ENCODE measurements at regions not wholly inside any gene's neighbourhood (a gene's known extent, or its start where the extent isn't known, plus 50 kb on each side); places are given as distances from the start of the nearest gene placed in this dataset.

DNA sequence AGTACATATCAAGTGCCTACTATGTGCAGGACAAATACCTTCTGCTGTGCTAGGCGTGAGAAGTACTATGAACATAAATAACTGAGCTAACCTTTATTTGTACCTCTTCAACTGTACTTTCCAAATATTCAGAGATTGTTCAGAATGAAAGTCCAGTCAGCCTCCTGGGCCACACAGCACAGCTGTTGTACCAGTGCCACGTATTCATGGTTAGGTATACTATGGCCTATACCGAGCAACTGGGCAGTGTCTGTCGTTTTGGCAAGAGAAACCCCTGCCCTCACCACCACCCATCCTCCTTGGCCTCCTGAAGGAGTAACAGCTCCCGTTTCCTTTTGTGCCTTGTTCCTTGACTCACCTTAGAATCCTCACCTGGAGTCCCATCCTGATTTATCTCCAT, 53.0 kb downstream of the RASSF10 start:
- Mint-ChIP-seq H3K4me1 (no peaks in the 10 kb centered on the region), H3K27ac (no peak overlapping the region), H3K9me3 (peaks cover 3% of the 10 kb centered on the region)

DNA sequence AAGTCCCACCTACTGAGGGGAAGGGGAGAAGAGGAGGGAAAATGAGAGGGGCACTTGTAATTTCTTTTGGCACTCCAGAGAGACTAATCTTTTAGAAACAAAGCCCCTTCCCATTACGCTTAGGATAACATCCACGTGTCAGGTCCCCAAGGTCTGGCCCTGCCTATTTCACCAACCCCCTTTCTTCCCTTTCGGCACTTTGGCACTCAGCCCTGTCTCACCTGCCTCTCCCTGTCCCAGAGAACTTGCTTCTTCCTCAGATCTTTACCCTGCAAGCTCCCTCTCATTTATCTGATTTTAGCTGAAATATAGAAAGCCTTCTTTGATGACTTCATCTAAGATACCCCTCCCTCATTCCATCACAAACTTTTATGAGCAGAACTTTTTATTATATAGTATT, 55.5 kb downstream of the RASSF10 start:
- Mint-ChIP-seq H3K36me3 (ENCODE audit: low read depth) (no peaks in the 10 kb centered on the region), H3K27me3 (peaks cover 1% of the 10 kb centered on the region), H3K27ac (no peak overlapping the region), H3K4me1 (no peaks in the 10 kb centered on the region), H3K4me3 (no peak overlapping the region), H3K9me3 (peaks cover 3% of the 10 kb centered on the region)
- no peak for DNase-seq
- intact Hi-C loops (cut with micrococcal nuclease), result no loop called here

More for the DNA sequence above, 53.0 kb downstream of the RASSF10 start:
- Mint-ChIP-seq H3K4me3 (no peak overlapping the region), H3K36me3 (ENCODE audit: low read depth) (no peaks in the 10 kb centered on the region), H3K27me3 (peaks cover 1% of the 10 kb centered on the region)
- intact Hi-C loops (cut with micrococcal nuclease), result no loop called here
- no peak for DNase-seq

DNA sequence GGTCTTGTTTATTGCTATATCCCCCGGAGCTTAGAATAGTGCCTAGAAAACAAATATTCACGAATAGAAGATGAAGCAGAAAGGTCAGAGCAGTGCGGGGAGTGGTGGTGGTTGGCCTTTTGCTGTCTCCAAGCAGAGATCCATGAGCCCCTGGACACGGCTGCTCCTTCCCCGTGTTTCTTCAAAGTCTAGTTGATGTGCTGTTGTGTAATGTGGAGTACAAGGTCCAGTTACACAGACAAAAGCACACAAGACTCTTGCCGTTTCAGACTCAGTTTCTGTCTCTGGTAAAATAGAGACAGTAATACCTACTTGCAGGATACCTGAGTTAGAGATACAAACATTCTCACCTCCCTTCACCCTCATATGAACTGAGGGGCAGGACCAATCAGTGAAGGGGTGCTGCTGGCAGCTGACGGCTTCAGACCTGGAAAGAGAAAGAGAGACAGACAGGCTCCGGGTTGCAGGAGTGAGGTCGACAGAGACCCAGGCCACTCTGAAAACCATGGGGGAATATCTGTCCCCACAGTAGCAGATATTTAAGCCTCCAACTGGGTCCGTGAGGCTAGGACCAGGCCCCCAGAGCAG, 56.2 kb downstream of the RASSF10 start:
- Mint-ChIP-seq H3K27ac (no peak overlapping the region), H3K36me3 (ENCODE audit: low read depth) (no peaks in the 10 kb centered on the region), H3K9me3 (peaks cover 3% of the 10 kb centered on the region), H3K4me1 (no peaks in the 10 kb centered on the region), H3K27me3 (peaks cover 1% of the 10 kb centered on the region), H3K4me3 (no peak overlapping the region)
- intact Hi-C loops (cut with micrococcal nuclease), result no loop called here
- DNase-seq, result no peak

DNA sequence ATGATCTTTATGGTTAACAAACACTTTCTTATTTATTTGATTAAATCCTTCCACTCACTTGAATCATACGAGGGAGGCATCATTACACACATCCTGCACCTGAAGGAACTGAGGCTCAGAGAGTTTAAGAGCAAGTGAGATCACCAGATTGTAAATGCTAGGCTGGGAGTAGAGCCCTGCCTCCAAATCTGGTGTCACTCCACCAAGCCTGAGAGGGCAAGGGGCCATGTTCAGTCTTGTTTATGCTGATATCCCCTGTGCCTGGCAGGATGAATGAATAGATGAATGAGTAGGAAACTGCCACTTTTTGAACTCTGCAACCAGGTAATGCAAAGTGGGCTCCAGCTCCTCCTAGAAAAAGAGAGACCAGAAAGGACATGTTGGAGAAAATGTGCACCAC, 59.1 kb downstream of the RASSF10 start:
- H3K4me3 Mint-ChIP-seq, result no peak overlapping the region
- H3K9me3 Mint-ChIP-seq, result peaks cover 3% of the 10 kb centered on the region
- H3K27ac Mint-ChIP-seq, result no peak overlapping the region
- intact Hi-C loops (cut with micrococcal nuclease), result no loop called here
- no peaks in the 10 kb centered on the region for H3K4me1 Mint-ChIP-seq
- H3K27me3 Mint-ChIP-seq, result peaks cover 2% of the 10 kb centered on the region
- H3K36me3 Mint-ChIP-seq (ENCODE audit: low read depth), result no peaks in the 10 kb centered on the region
- DNase-seq, result no peak

DNA sequence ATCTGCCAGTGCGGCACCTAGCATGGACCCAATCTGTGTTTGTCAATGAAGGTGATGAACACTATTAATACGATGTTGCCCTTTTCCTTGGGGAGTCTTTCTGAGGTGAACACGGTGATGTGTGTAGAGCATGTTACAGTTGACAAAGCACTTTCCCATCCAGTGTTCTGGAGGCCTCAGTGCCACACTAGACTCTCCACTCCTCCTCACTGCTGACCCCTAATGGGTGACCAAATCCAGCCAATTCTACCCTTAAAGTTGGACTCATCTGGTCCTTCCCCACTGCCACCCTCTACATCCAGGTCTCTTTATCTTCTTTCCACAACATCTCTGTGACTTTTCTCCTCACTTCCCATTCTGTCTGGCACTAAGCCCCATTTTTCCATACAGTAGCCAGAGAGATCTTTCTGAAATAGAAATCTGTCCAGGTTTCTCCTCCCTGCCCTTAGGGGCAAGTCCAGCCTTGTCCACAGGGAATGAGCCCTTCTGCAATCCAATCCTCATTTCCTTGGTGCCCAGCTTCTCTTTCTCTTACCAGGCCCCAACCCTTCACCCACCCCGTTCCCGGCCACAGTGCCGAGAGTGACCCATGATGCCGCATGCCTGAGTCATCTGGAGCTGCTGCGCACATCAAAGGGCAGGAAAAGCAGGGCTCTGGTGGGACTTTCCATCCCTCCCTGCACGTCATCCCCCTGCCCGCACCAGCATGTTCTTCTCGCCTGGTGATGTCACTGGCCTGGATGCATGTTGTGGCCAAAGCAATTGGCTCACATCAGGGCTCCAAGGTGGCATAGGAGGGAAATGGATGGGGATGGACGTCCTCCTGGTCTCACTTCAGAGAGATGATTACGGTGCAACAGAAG, 64.2 kb downstream of the RASSF10 start:
- H3K36me3 Mint-ChIP-seq (ENCODE audit: low read depth), result no peaks in the 10 kb centered on the region
- no peaks in the 10 kb centered on the region for H3K9me3 Mint-ChIP-seq
- no peak for DNase-seq
- H3K4me3 Mint-ChIP-seq, result no peak overlapping the region
- H3K4me1 Mint-ChIP-seq, result no peaks in the 10 kb centered on the region
- intact Hi-C loops (cut with micrococcal nuclease), result no loop called here
- peaks cover 3% of the 10 kb centered on the region for H3K27me3 Mint-ChIP-seq
- H3K27ac Mint-ChIP-seq, result no peak overlapping the region

DNA sequence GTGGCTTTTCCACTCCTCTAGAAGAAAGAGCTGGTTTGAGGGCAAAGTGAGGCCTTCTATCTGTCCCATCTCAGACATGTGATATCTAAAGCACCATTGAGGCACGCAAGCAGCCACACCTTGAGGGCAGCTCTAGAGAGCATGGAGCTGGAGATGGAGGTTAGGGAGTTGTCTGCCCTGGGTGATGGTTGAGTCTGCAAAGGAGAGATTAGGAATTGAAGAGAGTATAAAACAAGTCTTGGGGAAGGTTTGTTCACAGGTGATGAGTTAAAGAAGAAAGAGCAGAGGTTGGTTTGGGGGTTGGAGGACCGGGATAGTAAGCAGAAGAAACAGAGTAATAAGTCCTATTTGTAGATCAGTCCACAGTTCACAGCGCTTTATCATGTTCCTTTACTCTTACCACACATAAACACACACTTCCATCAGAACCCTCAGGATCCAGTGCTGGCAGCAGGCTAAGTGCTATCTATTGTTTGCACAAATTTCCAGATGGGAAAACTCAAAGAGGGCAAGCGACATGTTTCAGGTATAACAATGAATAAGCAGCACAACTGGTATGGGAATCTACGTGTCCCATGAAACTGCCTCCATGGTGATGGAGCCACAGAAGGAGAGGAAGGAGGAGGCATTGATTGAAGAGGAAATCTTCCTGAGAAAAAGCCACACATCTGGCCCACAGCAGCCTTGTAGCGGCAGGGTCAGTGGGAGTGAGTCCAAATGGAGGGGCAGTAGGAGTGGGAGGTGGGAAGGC, 65.8 kb downstream of the RASSF10 start:
- H3K4me3 Mint-ChIP-seq, result no peak overlapping the region
- no peaks in the 10 kb centered on the region for H3K9me3 Mint-ChIP-seq
- H3K27me3 Mint-ChIP-seq, result peaks cover 4% of the 10 kb centered on the region
- H3K36me3 Mint-ChIP-seq (ENCODE audit: low read depth), result no peaks in the 10 kb centered on the region
- no peak for DNase-seq
- no peak overlapping the region for H3K27ac Mint-ChIP-seq
- no peaks in the 10 kb centered on the region for H3K4me1 Mint-ChIP-seq
- intact Hi-C loops (cut with micrococcal nuclease), result no loop called here

DNA sequence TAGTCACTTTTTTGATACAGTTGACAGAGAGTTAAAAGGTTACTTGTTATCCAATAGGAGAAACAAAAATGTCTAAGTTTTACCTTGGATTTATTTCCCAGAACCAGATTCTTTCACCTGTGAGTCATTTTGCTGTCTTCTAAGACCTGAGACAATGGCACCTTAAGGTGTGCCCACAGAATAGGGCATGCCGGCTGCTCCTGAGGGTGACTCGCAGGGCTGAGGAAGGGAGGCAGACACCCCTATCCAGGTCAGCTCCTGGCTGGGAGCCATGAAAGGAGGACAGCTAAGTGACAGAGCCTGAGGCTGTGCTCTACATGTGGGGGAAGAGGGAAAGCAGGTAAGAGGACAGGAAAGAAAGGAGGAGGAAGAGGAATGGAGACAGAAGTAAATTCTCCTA, 67.8 kb downstream of the RASSF10 start:
- DNase-seq, result no peak
- Mint-ChIP-seq H3K27ac (no peak overlapping the region), H3K36me3 (ENCODE audit: low read depth) (no peaks in the 10 kb centered on the region), H3K9me3 (no peaks in the 10 kb centered on the region), H3K4me3 (no peak overlapping the region), H3K4me1 (no peaks in the 10 kb centered on the region), H3K27me3 (peaks cover 4% of the 10 kb centered on the region)
- intact Hi-C loops (cut with micrococcal nuclease), result no loop called here

DNA sequence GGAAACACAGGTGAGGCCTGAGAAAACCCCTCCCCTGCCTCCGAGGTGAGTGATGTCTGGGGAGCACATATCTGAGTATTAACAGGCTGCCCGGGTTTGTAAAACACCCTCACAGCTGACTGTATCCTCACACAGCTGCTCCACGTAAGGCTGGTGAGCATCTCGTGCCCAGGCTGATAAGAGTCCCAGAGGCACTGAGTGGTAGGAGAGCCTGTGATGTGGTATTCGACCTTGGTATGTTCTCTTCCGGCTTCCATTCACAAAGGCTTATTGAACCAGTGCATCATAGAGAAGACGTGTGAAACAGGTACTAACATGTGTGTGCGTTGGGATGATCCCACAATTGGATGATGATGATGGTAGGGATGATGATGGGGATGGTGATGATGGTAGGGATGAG, 71.7 kb downstream of the RASSF10 start:
- DNase-seq, result no peak
- H3K27ac Mint-ChIP-seq, result no peak overlapping the region
- no peak overlapping the region for H3K4me3 Mint-ChIP-seq
- intact Hi-C loops (cut with micrococcal nuclease), result no loop called here
- H3K9me3 Mint-ChIP-seq, result no peaks in the 10 kb centered on the region
- H3K27me3 Mint-ChIP-seq, result peaks cover 2% of the 10 kb centered on the region
- H3K36me3 Mint-ChIP-seq (ENCODE audit: low read depth), result no peaks in the 10 kb centered on the region
- no peaks in the 10 kb centered on the region for H3K4me1 Mint-ChIP-seq

DNA sequence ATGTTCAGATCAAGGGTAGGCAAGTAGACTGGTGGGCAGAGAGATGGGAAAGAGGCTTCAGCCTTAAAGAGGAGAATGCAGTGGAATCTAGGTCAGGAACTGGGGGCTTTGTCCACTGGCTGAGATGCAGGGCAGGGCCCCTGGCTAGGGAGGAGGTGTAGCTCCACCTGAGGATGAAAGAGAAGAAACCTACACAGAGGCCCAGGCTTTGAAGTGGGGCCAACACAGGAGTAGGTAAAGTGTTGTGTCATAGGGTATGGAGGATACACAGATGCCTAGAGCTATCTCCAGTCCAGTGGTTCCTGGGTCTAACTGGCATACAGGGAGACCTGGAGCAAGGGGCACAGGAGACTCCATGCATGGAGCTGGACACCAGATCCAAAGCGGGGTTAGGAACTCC, 73.5 kb downstream of the RASSF10 start:
- intact Hi-C loops (cut with micrococcal nuclease), result no loop called here
- H3K36me3 Mint-ChIP-seq (ENCODE audit: low read depth), result no peaks in the 10 kb centered on the region
- peaks cover 2% of the 10 kb centered on the region for H3K27me3 Mint-ChIP-seq
- no peak overlapping the region for H3K27ac Mint-ChIP-seq
- DNase-seq, result no peak
- H3K9me3 Mint-ChIP-seq, result no peaks in the 10 kb centered on the region
- no peaks in the 10 kb centered on the region for H3K4me1 Mint-ChIP-seq
- H3K4me3 Mint-ChIP-seq, result no peak overlapping the region

DNA sequence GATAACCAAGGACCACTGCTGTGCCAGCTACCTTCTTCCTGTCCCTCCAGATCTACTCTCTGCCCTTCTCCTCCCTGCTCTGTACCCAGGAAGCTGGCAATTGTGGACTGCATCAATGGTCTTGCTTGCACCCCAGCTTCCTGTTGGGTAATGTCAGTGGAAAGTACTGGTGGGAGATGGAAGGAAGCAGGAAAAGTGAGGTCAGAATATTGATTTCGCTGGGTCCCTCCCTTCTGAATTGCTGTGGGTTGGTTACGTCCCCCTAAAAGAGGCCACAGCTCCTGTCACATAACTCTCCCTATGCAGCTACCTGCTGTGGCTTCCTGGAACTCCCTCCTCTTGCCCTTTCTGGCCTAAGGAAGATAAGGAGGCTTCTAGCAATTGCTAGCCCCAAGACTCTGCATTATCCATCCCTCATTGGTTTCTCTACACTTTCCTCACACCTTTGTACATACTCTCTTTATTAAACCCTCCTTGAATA, 81.2 kb downstream of the RASSF10 start:
- Mint-ChIP-seq H3K27me3 (no peaks in the 10 kb centered on the region), H3K4me1 (no peaks in the 10 kb centered on the region), H3K9me3 (no peaks in the 10 kb centered on the region), H3K36me3 (ENCODE audit: low read depth) (no peaks in the 10 kb centered on the region), H3K4me3 (no peak overlapping the region), H3K27ac (no peak overlapping the region)
- DNase-seq, result no peak
- intact Hi-C loops (cut with micrococcal nuclease), result no loop called here

DNA sequence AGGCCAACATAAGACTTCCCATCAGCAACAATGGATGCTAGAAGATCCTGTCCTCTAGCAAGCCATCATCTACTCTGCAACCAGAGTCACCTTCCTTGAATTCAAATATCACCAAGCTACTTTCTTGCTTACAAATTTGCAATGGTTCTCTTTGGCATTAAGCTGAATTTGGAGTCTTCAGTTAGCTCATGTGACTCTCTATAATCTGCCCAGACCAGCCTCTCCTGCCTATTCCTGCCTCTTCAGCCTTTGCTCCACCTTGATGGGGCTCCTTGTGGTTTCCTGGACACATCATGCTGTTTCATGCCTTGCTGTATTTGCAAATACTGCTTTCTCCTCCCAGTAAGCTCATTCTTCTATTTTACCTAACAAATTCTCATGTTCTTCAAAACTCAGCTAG, 82.3 kb downstream of the RASSF10 start:
- Mint-ChIP-seq H3K27ac (no peak overlapping the region), H3K36me3 (ENCODE audit: low read depth) (no peaks in the 10 kb centered on the region), H3K27me3 (no peaks in the 10 kb centered on the region), H3K4me1 (no peaks in the 10 kb centered on the region), H3K9me3 (no peaks in the 10 kb centered on the region), H3K4me3 (no peak overlapping the region)
- DNase-seq, result no peak
- intact Hi-C loops (cut with micrococcal nuclease), result no loop called here

DNA sequence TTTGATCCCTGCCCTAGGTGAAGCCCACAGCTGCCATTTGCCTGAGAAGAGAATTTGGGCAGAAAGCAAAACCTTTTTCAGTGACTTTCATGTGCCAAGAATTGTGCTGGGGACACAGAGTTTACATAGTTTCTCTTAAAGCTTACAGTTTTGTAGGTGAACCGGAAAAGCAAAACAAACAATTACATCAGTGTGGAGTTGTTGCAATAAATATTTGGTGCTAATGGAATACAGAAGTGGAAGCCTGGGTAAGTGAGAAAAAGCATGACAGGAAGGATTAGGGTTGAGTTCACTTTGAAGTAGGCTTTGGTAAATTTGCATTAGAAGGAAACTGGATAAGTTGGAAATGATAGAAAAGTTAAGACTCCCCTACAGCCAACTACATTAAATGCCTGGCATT, 82.7 kb downstream of the RASSF10 start:
- intact Hi-C loops (cut with micrococcal nuclease), result no loop called here

DNA sequence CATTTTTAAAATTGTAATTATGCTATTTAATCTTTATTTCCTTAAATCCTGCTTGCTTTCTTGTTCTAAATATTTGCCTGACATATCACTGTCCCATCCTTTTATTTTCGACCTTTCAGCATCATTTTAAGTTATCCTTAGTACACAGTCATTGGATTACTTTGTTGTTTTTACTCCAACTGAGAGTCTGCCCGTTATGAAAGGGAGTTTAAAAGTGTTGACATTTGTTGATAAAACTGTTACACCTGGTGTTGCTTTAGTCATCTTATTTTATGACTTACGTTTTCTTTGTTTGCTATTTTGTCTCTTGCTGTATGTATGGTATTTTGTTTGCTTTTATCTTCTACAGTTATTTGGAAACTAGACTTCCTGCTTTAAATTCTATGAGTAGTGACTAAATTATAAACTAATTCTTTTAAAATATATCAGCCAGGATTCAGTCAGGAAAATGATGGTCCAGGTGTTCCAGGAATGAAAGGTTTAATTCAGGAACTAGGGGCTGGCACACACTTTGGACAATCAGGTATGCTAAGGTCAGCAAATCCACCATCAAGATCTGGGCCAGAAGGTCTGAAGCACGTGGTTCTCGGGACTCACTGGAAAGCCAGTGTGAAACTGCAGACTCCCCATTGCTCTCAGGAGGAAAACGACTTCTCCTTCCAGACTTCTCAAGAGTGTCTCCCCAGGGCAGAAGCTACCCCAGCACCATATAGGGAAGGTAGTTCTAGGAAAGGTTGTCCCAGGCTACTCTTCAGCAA, 86.0 kb downstream of the RASSF10 start:
- no peak for DNase-seq
- Mint-ChIP-seq H3K4me1 (no peaks in the 10 kb centered on the region), H3K27ac (no peak overlapping the region), H3K9me3 (no peaks in the 10 kb centered on the region), H3K27me3 (no peaks in the 10 kb centered on the region), H3K4me3 (no peak overlapping the region), H3K36me3 (ENCODE audit: low read depth) (no peaks in the 10 kb centered on the region)
- intact Hi-C loops (cut with micrococcal nuclease), result no loop called here

More for the DNA sequence above, 82.7 kb downstream of the RASSF10 start:
- Mint-ChIP-seq H3K27me3 (no peaks in the 10 kb centered on the region), H3K36me3 (ENCODE audit: low read depth) (no peaks in the 10 kb centered on the region), H3K9me3 (no peaks in the 10 kb centered on the region), H3K27ac (no peak overlapping the region), H3K4me1 (no peaks in the 10 kb centered on the region), H3K4me3 (no peak overlapping the region)
- DNase-seq, result no peak
